ENCODE measurements at regions not wholly inside any gene's neighbourhood (a gene's known extent, or its start where the extent isn't known, plus 50 kb on each side); places are given as distances from the start of the nearest gene placed in this dataset.

- DNase-seq (ENCODE audit: low read depth in 1 of 2, low spot score in 1 of 2), result no peak
These were observed 528.3 kb downstream of the QKI start for GRCh38 chr6:163942790-163943189.

DNA sequence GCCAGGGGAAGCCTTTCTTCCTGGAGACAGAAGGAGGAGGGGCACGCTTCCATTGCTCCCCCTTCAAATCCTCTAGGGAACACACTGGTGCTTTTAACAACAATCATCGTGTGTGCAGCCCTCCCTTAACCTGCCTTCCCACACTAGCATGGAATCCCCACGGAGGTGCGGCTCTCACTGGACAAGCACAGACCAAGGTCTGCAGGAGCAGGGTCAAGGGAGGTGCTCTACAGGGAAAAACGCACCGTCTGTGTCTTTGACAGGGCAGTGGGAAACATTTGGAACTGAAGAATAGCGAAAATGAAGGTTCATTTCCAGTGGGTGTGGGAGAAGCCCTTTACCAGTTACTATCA lies 527.1 kb downstream of the QKI start:
- no peak for DNase-seq (ENCODE audit: low read depth in 1 of 2, low spot score in 1 of 2)

GRCh38 chr6:163940705-163941623 lies 526.4 kb downstream of the QKI start:
- DNase-seq (ENCODE audit: low read depth in 1 of 2, low spot score in 1 of 2), result no peak

DNA sequence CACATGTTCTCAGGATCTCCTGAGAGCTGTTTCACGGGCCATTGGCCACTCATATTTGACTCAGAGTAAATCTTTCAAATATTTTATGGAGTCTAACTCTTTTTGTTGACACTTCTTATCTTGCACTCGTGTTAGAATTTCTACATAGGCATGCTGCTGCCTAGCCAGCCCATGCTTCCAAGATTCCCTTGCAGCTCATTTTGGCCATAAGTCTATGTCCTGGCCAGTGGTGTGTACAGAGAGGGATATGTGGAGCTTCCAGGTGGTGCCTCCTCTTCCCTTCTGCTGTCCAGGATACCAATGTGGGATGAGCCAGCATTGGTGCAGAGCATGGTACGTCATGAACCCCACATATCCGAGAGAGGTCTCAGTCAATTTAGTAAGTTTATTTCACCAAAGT lies 522.6 kb downstream of the QKI start:
- DNase-seq (ENCODE audit: low read depth in 1 of 2, low spot score in 1 of 2), result no peak

DNA sequence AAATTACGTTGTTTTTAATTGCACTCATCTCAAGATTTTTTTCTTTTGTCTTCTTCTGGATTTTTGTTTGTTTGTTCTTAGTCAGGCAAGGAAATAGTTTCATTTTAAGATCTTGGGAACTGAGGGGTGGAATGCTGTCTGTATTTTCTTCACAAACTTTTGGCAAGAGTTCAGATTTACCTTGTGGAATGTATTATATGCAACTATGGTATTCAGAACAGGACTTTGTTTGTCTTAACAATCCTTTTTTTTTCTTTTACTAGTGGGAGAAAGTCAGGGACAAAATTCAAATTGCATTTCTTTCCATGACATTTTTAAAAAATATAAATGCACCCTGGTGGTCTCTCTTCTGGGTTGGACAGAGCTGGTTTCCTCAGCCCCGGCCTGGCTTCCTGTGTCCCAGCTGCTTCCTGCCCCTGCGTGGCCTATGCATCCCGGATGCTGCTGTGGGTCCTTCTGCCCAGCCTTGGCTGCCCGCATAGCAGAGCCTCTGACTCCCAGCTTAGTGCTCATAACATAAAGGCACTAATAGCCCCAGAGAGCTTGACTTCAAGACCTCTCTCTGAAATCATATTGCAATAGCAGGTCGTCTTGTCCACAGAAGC lies 520.7 kb downstream of the QKI start:
- DNase-seq (ENCODE audit: low read depth in 1 of 2, low spot score in 1 of 2), result no peak

DNA sequence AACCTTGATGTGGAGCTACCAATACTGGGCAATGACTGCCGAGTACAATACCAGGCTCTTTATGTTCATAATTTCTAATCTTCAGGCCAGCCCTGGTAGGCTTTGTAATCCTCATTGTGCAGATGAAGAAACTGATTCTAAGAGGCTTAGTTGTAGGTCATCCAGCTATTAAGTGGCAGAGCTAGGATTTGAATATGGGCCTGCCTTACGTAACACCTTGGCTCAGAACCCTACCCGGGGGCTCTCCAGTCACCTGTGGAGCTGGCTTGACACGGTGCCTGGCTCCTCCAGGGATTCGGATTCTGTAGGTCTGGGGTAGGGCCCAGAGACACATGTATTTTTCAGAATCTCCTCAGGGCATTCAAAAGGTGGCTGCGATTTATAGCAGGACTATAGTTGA lies 515.5 kb downstream of the QKI start:
- DNase-seq (ENCODE audit: low read depth in 1 of 2, low spot score in 1 of 2), result no peak

DNA sequence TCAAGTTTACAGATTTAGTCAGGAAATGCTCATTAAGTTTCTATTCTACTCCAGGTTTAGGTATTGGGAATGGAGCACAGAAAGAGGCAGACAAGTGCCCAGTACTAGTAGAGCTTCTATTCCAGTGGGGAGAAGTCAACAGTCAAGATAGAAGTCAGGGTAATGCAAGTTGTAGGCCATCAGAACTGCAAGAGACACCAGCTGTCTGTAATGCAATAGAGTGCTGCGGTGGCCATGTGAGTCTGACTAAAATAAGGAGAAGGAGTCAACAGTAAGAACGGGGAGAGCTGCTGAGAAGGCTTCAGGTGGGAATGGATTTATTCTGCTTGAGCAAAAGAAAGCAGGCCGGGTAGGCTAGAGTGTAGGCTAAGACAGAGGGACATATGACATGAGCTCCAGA lies 515.0 kb downstream of the QKI start:
- no peak for DNase-seq (ENCODE audit: low read depth in 1 of 2, low spot score in 1 of 2)

DNA sequence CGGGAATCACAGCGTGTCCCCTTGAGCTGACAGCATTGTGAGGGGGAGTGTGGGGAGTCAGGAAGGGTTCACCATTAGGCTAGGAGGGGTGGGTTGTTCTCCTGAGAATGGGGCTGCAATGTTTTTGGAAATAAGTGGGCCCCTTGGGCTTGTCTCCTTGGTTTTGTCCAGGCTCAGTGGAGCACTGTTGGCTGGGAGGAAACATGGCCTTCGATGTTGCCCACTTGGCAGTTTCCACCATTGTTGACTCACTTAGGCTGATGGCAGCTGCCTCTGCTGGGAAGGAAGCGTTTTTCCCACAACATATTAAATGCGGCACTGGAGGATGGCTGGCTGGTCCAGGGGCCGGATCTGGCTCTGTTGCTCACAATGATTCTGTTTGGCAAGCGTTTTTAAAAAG lies 512.1 kb downstream of the QKI start:
- no peak for DNase-seq (ENCODE audit: low read depth in 1 of 2, low spot score in 1 of 2)

DNA sequence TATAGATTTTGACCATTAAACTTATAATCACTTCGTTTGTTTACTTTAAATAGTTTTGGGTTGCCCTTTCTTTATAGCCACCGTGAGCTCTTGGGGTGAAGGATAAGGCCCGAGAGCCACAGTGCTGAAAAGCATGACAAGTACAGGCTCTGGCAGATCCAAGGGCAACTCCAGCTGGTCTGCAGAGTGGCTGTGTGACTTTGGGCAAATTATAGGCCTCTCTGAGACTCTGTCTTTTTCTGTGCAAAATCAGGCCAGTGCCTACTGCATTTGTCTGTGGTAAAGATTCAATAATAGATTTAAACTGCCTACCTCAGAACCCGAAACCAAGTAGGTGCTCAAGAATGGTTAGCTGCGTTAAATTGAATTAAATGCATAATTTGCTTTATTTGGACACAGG lies 511.3 kb downstream of the QKI start:
- no peak for DNase-seq (ENCODE audit: low read depth in 1 of 2, low spot score in 1 of 2)

DNA sequence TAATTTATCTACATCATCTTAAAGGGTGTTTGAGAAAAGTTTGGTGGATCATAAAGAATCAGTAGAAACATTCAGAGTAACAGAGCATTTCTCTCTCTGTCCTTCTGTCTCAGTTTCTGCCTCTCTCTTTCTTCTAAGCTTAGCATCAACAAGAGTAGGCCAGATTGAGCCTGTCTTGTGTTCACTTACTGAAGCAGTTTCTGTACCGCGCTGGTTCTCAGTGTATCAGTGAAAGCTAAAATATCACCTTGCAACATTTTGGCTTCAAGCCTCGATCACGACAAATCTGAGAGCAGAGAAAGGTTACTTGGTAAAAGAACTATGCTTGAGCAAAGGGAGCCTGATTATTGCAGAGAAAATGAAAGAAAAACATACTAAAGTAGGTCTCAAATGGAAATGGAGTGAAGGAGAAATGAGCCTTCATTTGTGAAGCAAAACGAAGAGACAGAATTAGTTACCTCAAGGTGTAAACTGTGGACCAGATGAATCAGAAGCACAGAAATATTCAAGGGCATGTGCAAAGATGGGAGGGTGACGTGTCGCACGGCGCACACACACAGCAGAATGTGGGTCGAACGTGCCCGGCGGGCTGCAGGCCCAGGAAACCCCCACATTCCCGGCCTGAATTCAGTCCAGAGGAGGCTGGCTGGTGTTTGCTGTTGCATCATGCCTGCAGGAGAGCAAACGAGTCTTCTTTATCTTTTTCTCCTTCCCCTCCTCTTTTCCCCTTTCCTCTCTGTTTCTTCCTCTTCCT lies 509.3 kb downstream of the QKI start:
- no peak for DNase-seq (ENCODE audit: low read depth in 1 of 2, low spot score in 1 of 2)

DNA sequence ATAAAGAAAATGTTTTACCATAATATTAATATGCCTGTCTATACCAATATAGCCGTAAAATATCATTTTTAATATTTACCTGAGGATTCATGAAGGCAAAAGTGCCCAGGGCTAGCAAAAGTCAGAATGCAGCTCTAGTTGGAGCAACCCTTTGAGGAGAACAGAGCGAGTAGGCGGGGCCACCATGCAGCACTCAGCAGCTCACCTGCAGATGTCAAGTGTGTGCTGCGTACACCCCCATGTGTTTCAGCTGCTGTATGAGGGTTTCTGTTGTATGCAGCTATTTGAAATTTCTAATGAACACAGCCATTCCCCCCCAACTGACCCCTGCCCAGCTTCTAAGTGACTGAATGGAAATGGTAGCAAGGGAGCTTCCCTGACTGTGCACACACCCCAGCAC lies 508.0 kb downstream of the QKI start:
- no peak for DNase-seq (ENCODE audit: low read depth in 1 of 2, low spot score in 1 of 2)

DNA sequence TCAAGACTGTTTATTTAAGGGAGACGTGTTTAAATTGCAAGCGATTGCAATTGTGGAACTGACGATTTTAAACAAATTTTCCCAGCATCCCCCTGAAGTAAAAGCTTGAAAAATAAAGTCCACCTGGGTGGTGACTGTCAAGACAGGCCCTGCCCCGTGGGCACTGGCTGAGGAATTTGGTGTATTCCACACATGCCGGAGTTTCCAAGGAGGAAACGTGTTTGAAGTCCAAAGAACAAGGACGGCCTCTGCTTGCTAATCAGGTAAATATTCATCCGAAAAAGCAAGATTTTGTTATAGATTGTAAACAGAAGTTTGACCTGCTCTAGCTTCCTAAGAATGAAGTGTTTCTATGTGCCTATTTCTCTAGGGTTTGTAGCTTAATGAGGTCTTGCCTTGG lies 505.1 kb downstream of the QKI start:
- DNase-seq (ENCODE audit: low read depth in 1 of 2, low spot score in 1 of 2), result no peak

DNA sequence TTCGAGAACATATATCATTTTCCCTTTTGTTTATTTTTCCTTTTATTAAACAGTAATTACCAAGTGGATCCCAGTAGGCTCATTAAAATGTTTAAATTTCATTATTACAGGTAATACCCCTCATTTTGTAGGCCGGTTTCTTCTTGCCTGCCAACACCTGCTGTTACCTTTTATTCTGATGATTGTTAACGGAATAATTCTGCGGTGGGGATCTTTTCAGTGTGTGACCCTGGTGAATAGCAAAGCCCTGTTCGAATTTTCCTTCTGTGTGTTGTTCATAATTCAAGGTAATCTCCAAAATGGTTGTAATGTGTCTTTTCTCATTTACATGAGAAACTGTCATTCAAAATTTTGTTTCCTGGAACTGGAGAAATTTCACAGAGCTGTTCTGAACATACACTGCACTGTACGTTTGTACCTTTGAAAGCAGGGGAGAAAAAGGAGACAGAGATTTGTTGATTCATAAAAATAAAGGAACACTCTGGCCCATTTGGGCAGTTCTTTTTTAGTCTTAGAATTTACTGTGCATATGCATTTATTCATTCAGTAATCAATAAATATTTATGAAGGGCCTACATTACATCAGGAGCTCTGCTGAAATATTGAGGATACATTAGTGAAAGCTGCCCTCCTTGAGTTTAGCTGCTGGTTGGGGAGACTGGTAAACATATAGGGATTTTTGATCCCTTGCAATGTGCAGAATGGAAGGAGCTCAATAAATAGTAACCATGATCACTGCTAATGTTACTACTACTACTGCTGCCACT lies 502.0 kb downstream of the QKI start:
- no peak for DNase-seq (ENCODE audit: low read depth in 1 of 2, low spot score in 1 of 2)

DNA sequence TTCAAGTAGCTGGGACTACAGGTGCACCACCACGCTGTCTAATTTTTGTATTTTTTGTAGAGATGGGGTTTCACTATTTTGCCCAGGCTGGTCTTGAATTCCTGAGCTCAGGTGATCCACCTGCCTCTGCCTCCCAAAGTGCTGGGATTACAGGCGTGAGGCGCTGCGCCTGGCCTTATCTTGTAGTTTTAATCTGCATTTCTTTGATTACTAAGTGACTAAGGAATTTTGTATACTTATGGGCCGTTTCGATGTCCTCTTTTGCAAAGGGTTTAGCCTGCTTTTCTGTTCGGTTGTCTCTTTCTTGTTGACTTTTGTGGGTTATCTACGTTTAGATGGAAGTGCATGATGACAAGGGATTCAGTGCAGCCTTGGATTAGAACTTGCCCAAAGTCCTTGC lies 500.6 kb downstream of the QKI start:
- DNase-seq (ENCODE audit: low read depth in 1 of 2, low spot score in 1 of 2), result no peak

DNA sequence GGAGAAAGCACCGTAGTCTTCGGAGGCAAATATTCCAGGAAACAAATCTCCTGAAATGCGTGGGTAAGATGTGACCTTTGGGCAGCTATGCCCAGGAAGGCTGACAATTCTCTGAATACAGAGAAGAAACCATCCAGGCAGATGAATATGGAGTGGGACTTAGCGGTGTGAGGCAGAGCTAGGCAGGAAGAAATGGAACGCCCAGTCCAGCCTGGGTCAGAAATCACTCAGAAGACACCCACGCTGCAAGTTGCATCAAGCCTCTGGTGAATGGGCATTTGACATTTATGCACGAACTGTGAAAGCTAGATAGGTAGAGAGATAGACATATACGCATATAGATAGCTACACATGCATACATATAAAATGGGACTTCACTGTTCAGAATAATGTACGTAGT lies 498.5 kb downstream of the QKI start:
- no peak for DNase-seq (ENCODE audit: low read depth in 1 of 2, low spot score in 1 of 2)

GRCh38 chr6:163906006-163906710 lies 491.6 kb downstream of the QKI start:
- no peak for DNase-seq (ENCODE audit: low read depth in 1 of 2, low spot score in 1 of 2)

GRCh38 chr6:163904186-163904585 lies 489.7 kb downstream of the QKI start:
- DNase-seq (ENCODE audit: low read depth in 1 of 2, low spot score in 1 of 2), result no peak

DNA sequence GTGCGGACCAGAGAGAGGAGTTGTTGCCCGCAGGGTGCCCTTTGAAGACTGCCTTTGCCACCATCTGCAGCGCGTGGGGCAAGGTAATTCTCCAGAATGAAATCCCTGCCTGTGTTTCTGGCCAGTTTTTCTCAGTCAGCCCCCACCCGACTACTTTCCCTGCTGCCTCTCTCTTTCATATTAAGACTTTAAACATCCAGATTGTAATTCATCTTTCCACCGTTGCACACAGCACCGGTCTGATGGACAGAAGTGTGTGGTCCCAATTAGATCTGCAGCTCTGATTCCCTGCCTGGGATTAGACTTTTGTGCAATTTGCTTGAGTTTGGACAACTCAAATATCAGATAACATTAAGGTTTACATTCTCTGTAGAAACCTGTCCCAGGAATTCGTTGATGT lies 489.0 kb downstream of the QKI start:
- no peak for DNase-seq (ENCODE audit: low read depth in 1 of 2, low spot score in 1 of 2)

DNA sequence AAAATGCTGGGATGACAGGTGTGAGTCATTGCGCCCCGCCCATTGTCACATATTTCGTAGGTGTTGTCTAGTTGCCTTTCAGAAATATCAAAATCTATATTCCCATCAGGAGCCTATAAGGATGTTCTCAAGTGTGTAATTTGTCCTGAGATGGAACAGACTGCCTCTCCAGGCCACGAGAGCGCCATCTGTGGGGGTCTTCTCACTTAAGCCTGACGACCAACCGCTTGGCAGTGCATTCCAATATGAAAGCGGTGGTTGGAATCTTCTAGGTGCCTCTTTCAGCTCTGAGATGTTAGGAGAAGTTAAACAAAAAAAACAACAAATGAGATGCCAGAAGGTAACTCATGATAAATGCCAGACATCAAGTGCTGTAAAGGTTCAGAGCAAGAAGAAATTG lies 488.5 kb downstream of the QKI start:
- DNase-seq (ENCODE audit: low read depth in 1 of 2, low spot score in 1 of 2), result no peak

DNA sequence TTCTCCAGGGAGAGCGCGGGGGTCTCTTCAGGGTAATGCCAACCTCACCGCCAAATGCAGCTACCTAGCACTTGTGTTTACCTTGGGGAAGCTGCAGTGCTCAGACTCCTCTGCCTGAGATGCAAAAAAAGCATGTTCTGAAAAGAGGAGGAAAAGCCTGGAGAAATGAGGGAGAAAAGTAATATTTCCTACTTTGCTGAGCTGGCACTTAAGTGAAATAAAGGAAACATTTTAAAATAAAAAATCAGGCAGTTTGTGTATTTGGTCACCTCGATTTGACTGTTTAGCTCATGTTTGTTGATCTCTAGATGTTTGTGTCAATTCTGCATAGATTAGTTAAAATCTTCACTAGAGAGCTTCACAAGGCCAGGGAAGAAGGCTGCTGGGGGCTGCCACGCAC lies 487.2 kb downstream of the QKI start:
- no peak for DNase-seq (ENCODE audit: low read depth in 1 of 2, low spot score in 1 of 2)

GRCh38 chr6:163900570-163900969 lies 486.1 kb downstream of the QKI start:
- no peak for DNase-seq (ENCODE audit: low read depth in 1 of 2, low spot score in 1 of 2)

Measured in activated CD4-positive, alpha-beta T cell treated with anti-CD3 and anti-CD28 coated beads, Interleukin-2, amount 50 U/mL, for 24 hours (primary cell).